ENCODE measurements at regions not wholly inside any gene's neighbourhood (a gene's known extent, or its start where the extent isn't known, plus 50 kb on each side); places are given as distances from the start of the nearest gene placed in this dataset.

DNA sequence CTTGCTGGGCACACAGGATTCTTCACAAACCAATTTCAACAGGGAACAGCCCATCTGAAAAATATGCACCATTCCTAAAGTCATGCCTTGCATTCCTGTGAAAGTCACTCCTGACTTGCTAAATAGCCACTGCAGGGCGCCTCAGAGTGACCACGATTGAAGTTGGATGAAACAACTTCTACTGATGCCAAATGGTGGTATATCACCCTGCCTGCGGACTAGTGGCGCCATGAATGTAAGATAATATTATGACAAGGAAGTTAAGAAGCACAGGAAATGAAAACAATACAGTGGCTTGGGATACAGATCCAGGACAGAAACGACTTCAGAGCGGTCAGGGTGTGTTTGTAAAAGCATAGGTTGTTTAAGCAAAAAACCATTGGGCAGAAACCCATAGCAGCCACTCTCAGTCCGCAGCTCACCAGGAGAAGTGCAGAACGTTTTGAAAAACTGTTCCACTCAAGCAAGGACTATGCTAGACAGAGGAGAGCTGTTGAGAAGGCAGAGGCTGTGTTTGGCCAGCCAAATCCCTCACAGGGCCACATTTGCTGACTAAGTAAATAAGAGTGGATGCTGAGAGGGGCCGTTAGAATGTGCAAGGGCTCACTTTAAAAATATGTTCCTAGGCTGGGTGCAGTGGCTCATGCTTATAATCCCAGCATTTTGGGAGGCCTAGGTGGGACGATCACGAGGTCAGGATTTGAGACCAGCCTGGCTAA lies 250.4 kb downstream of the PTTG2 start:
- H3K36me3 ChIP-seq (ENCODE audit: control insufficient read depth, insufficient read depth, low read length) = no peaks in the 10 kb centered on the region
- H3K9ac ChIP-seq (ENCODE audit: low read length) = no peak overlapping the region
- H3K4me1 ChIP-seq (ENCODE audit: control insufficient read depth, insufficient read depth, low read length) = peaks cover 3% of the 10 kb centered on the region
- no peak overlapping the region for H3K27ac ChIP-seq (ENCODE audit: low read depth, low read length)
- no peak overlapping the region for H3K4me3 ChIP-seq (ENCODE audit: low read length)
- no peaks in the 10 kb centered on the region for H3K27me3 ChIP-seq (ENCODE audit: control insufficient read depth, insufficient read depth, low read length)

DNA sequence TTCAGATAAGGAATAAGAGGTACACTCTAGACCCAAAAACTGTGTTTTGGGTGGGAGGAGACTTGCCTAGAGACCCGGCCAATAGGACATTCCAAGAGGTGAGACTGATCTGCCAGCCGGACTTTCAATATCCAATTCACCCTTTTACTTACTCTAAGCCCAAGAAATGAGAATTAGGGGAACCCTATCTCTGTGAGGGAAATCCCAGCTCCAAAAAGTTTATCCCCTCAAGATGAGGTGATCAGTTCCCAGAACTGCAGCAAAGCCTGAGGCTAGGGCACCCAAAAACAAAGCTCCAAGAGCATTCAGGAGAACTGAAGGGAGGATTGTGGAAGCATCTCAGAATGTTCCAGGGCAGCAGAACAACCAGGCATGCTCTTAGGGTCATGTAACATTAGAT lies 251.7 kb downstream of the PTTG2 start:
- H3K9ac ChIP-seq (ENCODE audit: low read length) = no peak overlapping the region
- no peak overlapping the region for H3K27ac ChIP-seq (ENCODE audit: low read depth, low read length)
- peaks cover 3% of the 10 kb centered on the region for H3K4me1 ChIP-seq (ENCODE audit: control insufficient read depth, insufficient read depth, low read length)
- H3K4me3 ChIP-seq (ENCODE audit: low read length) = no peak overlapping the region
- H3K36me3 ChIP-seq (ENCODE audit: control insufficient read depth, insufficient read depth, low read length) = no peaks in the 10 kb centered on the region
- no peaks in the 10 kb centered on the region for H3K27me3 ChIP-seq (ENCODE audit: control insufficient read depth, insufficient read depth, low read length)

DNA sequence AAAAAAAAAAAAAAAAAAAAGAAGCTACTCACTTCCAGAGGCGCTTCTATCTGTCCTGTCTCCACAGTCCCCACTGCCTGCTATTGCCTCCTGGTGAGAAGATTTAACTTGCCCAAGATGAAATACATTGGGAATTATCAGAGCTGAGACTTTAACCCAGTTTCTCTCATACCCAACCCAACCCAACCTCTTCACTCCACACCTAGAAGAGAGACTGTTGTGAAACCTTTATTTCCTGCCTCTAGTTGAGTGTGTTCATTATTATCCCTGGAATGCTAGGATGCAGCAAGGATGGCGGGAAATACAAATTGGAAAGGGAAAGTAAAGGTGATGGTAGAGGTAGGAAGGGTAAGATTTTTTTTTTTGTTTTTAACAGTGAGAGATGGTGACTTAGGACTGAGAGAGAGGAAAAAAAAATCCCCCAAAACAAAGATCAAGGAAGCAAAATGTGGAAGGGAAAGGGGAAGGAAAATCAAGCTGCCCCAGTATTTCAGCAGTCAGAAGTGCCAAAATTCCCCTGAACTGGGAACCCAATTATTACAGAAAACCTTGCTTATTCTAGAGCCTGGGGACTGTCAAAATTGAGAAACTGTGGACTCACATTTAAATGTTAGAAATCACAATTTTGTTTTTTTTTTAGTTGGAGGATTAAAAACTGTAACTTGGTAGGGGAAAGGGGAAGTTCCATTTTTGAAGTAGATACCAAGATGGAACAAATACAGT lies 253.0 kb downstream of the PTTG2 start:
- Histone ChIP-seq H3K9ac (ENCODE audit: low read length) (no peak overlapping the region), H3K4me3 (ENCODE audit: low read length) (no peak overlapping the region), H3K27ac (ENCODE audit: low read depth, low read length) (no peak overlapping the region), H3K4me1 (ENCODE audit: control insufficient read depth, insufficient read depth, low read length) (peaks cover 3% of the 10 kb centered on the region), H3K36me3 (ENCODE audit: control insufficient read depth, insufficient read depth, low read length) (no peaks in the 10 kb centered on the region), H3K27me3 (ENCODE audit: control insufficient read depth, insufficient read depth, low read length) (no peaks in the 10 kb centered on the region)

DNA sequence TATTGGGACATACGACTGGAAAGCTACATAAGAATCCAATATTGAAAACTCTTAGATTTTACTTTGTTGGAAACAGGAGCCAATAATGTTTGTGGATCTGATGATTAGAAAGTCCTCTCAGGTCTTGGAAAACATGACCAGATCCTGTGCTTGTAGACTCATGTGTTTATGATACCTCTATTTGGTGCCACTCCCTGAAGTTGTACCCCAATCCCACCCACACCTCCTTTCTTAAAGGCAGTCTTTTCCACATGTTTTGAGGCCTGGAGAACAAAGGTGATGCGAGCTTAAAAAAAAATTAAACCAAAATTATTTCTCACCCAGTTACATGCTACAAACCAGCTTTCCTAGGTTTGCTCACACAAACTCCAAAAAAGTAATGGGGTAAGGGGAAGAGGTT lies 262.7 kb downstream of the PTTG2 start:
- Histone ChIP-seq H3K27me3 (ENCODE audit: control insufficient read depth, insufficient read depth, low read length) (no peaks in the 10 kb centered on the region), H3K4me3 (ENCODE audit: low read length) (no peak overlapping the region), H3K27ac (ENCODE audit: low read depth, low read length) (no peak overlapping the region), H3K9ac (ENCODE audit: low read length) (no peak overlapping the region), H3K36me3 (ENCODE audit: control insufficient read depth, insufficient read depth, low read length) (no peaks in the 10 kb centered on the region), H3K4me1 (ENCODE audit: control insufficient read depth, insufficient read depth, low read length) (no peaks in the 10 kb centered on the region)

DNA sequence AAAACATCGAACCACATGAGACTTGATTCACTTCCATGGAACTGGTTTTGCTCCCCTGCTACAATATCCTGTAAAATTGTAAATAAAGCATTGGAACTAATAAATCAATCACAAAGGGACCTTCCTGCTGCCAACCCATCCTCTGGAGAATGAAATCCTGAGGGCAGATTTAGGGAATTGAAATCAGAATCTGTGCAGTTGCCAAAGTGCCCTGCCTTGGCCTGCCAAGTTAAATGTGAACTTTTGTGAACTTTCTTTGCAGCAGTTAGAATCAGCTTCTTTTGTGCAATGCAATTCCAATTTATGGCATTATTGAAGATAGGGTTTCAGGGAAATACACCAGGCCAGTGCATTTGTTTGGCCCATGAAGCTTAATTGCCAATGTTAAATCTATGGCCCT lies 263.1 kb downstream of the PTTG2 start:
- Histone ChIP-seq H3K4me3 (ENCODE audit: low read length) (no peak overlapping the region), H3K9ac (ENCODE audit: low read length) (no peak overlapping the region)

DNA sequence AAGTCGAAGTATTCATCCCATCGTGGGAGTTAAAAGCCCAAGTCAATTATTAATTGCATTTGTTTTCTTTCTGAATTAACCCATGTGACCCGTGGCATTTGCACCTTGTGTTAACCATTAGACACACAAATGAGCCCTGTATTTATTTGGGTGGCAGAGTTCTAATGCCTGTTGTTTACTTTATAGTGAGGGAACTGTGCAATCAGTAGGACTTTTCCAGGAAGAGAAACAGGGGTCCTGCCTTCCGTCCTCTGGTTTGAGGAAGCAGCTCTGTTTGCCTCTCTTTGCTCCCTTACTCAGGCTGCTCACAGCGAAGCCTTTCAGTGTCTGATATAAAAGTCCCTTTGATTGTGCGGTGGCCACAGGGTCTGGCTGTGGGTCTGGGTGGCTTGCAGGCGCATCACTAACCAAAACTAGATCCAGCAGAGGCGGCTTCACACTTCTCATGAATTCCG lies 263.6 kb downstream of the PTTG2 start:
- H3K4me3 ChIP-seq (ENCODE audit: low read length) = no peak overlapping the region
- H3K27me3 ChIP-seq (ENCODE audit: control insufficient read depth, insufficient read depth, low read length) = no peaks in the 10 kb centered on the region
- no peaks in the 10 kb centered on the region for H3K36me3 ChIP-seq (ENCODE audit: control insufficient read depth, insufficient read depth, low read length)
- H3K4me1 ChIP-seq (ENCODE audit: control insufficient read depth, insufficient read depth, low read length) = no peaks in the 10 kb centered on the region
- H3K9ac ChIP-seq (ENCODE audit: low read length) = no peak overlapping the region
- H3K27ac ChIP-seq (ENCODE audit: low read depth, low read length) = no peak overlapping the region

More for the DNA sequence above, 263.1 kb downstream of the PTTG2 start:
- Histone ChIP-seq H3K27me3 (ENCODE audit: control insufficient read depth, insufficient read depth, low read length) (no peaks in the 10 kb centered on the region), H3K27ac (ENCODE audit: low read depth, low read length) (no peak overlapping the region), H3K36me3 (ENCODE audit: control insufficient read depth, insufficient read depth, low read length) (no peaks in the 10 kb centered on the region), H3K4me1 (ENCODE audit: control insufficient read depth, insufficient read depth, low read length) (no peaks in the 10 kb centered on the region)

DNA sequence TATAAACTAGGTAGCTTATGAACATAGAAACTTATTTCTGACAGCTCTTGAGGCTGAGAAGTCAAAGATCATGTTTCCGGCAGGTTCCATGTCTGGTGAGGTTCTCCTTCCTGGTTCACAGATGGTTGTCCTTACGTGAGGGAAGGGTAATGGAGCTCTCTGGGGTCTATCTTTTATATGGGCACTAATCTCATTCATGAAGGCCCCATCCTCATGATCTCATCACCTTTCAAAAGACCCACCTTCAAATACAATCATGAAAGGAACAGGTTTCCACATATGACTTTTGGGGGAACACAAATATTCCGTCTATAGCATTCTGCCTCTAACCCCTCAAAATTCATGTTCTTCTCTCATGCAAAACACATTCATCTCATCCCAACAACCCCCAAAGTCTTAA lies 264.7 kb downstream of the PTTG2 start:
- no peak overlapping the region for H3K9ac ChIP-seq (ENCODE audit: low read length)
- no peak overlapping the region for H3K4me3 ChIP-seq (ENCODE audit: low read length)
- no peaks in the 10 kb centered on the region for H3K4me1 ChIP-seq (ENCODE audit: control insufficient read depth, insufficient read depth, low read length)
- H3K36me3 ChIP-seq (ENCODE audit: control insufficient read depth, insufficient read depth, low read length) = no peaks in the 10 kb centered on the region
- no peaks in the 10 kb centered on the region for H3K27me3 ChIP-seq (ENCODE audit: control insufficient read depth, insufficient read depth, low read length)
- no peak overlapping the region for H3K27ac ChIP-seq (ENCODE audit: low read depth, low read length)

DNA sequence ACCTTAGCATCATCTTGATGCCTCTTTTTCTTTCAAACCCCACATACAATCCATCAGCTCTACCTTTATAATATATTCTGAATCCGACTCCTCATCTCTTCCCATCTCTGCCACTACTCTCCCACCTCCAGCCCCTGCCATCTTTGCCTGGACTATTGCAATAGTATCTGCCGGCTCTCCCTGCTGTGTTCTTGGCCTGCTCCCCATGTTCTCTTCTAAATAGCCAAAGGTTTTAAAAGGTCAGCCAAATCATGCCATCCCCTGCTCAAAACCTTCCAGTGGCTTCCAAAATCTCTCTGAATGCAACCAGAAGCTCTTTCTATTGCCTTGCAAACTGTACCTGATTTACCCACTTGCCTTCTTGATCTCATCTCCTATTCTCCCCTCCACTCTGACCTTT lies 266.0 kb downstream of the PTTG2 start:
- Histone ChIP-seq H3K27me3 (ENCODE audit: control insufficient read depth, insufficient read depth, low read length) (no peaks in the 10 kb centered on the region), H3K4me3 (ENCODE audit: low read length) (no peak overlapping the region), H3K27ac (ENCODE audit: low read depth, low read length) (no peak overlapping the region), H3K4me1 (ENCODE audit: control insufficient read depth, insufficient read depth, low read length) (no peaks in the 10 kb centered on the region), H3K9ac (ENCODE audit: low read length) (no peak overlapping the region), H3K36me3 (ENCODE audit: control insufficient read depth, insufficient read depth, low read length) (no peaks in the 10 kb centered on the region)

DNA sequence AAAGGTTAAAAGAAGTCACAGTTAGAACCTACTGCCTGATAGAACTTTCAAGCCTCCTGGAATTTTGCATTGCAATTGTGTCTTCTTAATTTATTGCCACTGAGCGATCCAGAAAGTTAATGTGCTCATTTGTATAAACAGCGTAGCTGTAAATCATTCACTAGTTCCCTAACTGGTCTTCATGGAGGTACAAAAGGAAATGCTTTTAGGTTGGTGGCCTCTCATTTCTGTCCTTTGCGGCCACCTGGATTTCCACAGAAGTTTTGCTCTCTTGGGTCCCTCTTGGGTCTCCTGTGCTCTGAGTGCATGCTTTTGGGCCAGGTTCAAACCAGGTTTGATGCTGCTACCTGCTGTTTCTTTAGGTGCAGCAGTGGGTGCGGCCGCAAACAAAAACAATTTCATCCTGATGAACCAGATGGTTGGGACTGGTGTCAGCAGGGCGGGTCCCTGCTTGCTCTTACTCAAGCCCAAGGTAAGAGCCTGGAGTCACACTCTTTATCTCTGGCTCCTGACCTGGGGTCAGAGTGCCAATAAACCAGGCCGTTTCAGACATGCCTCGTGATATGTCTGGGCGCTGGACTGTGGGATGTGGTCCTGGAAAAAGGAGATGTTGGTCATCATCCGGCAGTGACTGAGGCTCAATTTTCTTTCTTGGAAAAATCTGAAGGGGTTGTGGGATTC lies 270.1 kb downstream of the PTTG2 start:
- no peaks in the 10 kb centered on the region for H3K27me3 ChIP-seq (ENCODE audit: control insufficient read depth, insufficient read depth, low read length)
- H3K9ac ChIP-seq (ENCODE audit: low read length) = no peak overlapping the region
- H3K4me3 ChIP-seq (ENCODE audit: low read length) = no peak overlapping the region
- no peaks in the 10 kb centered on the region for H3K36me3 ChIP-seq (ENCODE audit: control insufficient read depth, insufficient read depth, low read length)
- H3K4me1 ChIP-seq (ENCODE audit: control insufficient read depth, insufficient read depth, low read length) = no peaks in the 10 kb centered on the region
- H3K27ac ChIP-seq (ENCODE audit: low read depth, low read length) = no peak overlapping the region

DNA sequence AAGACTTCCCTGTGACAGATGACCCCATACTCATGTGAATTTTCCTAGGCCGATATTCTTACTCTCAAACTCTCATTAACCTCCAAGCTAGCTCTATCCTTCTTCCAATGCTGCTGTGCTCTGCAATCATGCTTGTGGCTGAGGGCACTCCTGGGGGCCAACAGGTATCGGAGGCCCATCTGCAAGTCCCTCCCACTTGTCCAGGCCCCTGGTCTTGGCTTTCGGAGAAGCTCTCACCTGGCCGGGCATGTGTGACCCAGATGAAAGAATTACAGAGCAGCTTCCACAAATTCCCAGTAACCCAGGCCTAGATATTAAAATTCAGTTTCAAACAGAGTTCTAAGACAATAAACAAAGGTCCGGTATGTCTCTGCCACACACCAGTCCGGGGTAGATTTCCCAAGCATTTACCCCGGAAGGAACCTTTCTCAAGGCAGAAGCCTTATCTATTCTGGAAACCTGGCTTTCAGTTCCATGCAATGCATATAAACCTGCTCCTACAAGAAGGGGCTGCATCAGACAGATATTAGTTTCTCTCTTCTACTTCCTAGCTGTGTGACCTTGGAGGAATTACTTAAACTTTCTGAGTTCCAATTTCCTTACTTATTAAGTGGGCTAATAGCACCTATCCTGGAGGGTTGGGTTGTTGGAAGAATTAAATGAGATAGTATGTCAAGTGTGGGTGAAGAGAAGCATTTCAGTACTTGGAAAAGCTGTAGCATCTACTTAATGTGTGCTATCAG lies 270.8 kb downstream of the PTTG2 start:
- Histone ChIP-seq H3K4me1 (ENCODE audit: control insufficient read depth, insufficient read depth, low read length) (peaks cover 3% of the 10 kb centered on the region), H3K27me3 (ENCODE audit: control insufficient read depth, insufficient read depth, low read length) (no peaks in the 10 kb centered on the region), H3K27ac (ENCODE audit: low read depth, low read length) (no peak overlapping the region), H3K9ac (ENCODE audit: low read length) (no peak overlapping the region), H3K36me3 (ENCODE audit: control insufficient read depth, insufficient read depth, low read length) (no peaks in the 10 kb centered on the region), H3K4me3 (ENCODE audit: low read length) (no peak overlapping the region)

DNA sequence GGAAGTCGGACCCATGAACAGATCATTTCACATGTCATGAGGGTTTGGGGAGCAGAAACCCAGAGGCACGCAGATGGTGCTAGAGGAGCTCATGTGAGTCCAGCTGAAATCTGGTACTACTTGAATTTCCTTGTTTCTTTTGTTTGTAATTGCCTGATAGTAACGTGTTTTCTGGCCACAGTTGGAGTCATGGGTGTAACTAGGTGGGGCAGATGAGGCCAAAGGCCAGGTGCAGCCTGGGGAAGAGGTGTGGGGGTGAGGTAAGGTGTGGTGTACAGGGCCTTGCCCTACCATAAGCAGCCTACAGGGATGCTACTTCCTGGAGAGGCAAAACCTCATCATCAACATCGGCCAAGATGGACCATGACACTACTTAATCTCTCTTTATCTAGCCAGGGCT lies 271.4 kb downstream of the PTTG2 start:
- Histone ChIP-seq H3K4me3 (ENCODE audit: low read length) (no peak overlapping the region), H3K36me3 (ENCODE audit: control insufficient read depth, insufficient read depth, low read length) (no peaks in the 10 kb centered on the region), H3K4me1 (ENCODE audit: control insufficient read depth, insufficient read depth, low read length) (peaks cover 3% of the 10 kb centered on the region), H3K9ac (ENCODE audit: low read length) (no peak overlapping the region), H3K27ac (ENCODE audit: low read depth, low read length) (no peak overlapping the region), H3K27me3 (ENCODE audit: control insufficient read depth, insufficient read depth, low read length) (no peaks in the 10 kb centered on the region)

DNA sequence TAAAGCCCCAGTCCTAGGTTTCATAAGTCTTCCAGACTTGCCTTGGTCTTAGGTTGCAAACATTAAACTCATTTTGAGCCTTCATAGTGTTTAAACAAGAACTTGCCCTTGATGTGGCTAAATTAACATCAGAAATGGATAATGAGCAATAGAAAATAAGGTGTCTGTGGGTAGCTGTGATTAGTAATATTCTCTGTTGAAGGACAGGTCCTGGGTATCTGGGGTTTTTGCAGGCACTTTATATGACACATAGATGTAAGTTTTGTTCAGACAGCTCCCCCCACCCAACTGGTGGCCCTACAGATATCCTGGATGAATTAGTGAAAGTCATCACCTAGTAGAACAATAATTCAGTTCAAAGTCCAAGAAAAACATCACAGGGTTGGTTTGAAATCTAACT lies 272.5 kb downstream of the PTTG2 start:
- Histone ChIP-seq H3K9ac (ENCODE audit: low read length) (no peak overlapping the region), H3K27me3 (ENCODE audit: control insufficient read depth, insufficient read depth, low read length) (no peaks in the 10 kb centered on the region), H3K36me3 (ENCODE audit: control insufficient read depth, insufficient read depth, low read length) (no peaks in the 10 kb centered on the region), H3K4me3 (ENCODE audit: low read length) (no peak overlapping the region), H3K27ac (ENCODE audit: low read depth, low read length) (no peak overlapping the region), H3K4me1 (ENCODE audit: control insufficient read depth, insufficient read depth, low read length) (peaks cover 3% of the 10 kb centered on the region)
